Psoas muscle (tissue), 7 donors: ENCODE measurements at regions not wholly inside any gene's neighbourhood (a gene's known extent, or its start where the extent isn't known, plus 50 kb on each side); places are given as distances from the start of the nearest gene placed in this dataset.

Experiments used
- ATAC-seq, 4 donors: fragments of 200-7000 bp; cut with Tn5 transposase; one replicate each; pipeline ENCODE4 v1.9.1; 2020; ENCODE audit warnings: moderate library complexity in 3 of 4, mild to moderate bottlenecking in 2 of 4
- DNase-seq, 2 donors: peaks; one replicate each; pipeline ENCODE4 v3.0.0-alpha.2; 2020
- H3K27ac ChIP-seq: fragments of 200-600 bp; one replicate; pipeline ENCODE4 v1.8.0; 2022
- H3K27me3 ChIP-seq, 3 donors: fragments of 200-600 bp in 1 of 3; one replicate each; pipeline versions ENCODE4 v1.6.1 to v1.8.0; 2013 to 2022; ENCODE audit warnings: low read length in 2 of 3, mild to moderate bottlenecking in 2 of 3, moderate library complexity in 1 of 3; ENCODE audit not compliant: insufficient read depth in 3 of 3
- H3K36me3 ChIP-seq, 2 donors: fragments of 200-600 bp in 1 of 2; one replicate each; pipeline versions ENCODE4 v1.6.1 to v1.8.0; 2013 to 2022; ENCODE audit warnings: low read depth in 1 of 2, mild to moderate bottlenecking in 1 of 2, moderate library complexity in 1 of 2; ENCODE audit not compliant: insufficient read depth in 1 of 2
- H3K4me1 ChIP-seq: fragments of 200-600 bp; one replicate; pipeline ENCODE4 v1.8.0; 2022
- H3K4me3 ChIP-seq: fragments of 200-600 bp; one replicate; pipeline ENCODE4 v1.8.0; 2022; ENCODE audit warnings: mild to moderate bottlenecking
- H3K9me3 ChIP-seq: fragments of 200-600 bp; one replicate; pipeline ENCODE4 v1.8.0; 2022
- WGBS, 3 donors: extraction: QIAGEN DNeasy Blood & Tissue Kit; methylation state at CpG; one replicate each; pipeline versions ENCODE4 v1.1.6 to v1.1.7; 2013; 5-methylcytosine and 5-hydroxymethylcytosine counted together
- intact Hi-C, 2 donors: fragments of 100-400 bp; cut with DNase I; formaldehyde crosslinking; loops; one replicate each; pipeline versions ENCODE4 v1.11.0 to v1.14.2; 2022
- TF ChIP-seq, protein P1 (sequence below): fragments of 200-600 bp; IDR thresholded peaks from one replicate; pipeline ENCODE4 v1.8.0; 2022; ENCODE audit warnings: antibody characterized with exemption
- donor health status: healthy with polysubstance abuse.
- donor health status: DM: no; HTN: no; CAD: no; lungs with moderate emphysema.
- donor health status: Bipolar disorder and iron deficiency.
- donor health status: healthy.
- donor health status: DM: yes; HTN: yes; CAD: no.
- donor health status: DM: no; HTN: no; CAD: no.
- donor health status: DM: yes; HTN: yes; CAD: no.

DNA sequence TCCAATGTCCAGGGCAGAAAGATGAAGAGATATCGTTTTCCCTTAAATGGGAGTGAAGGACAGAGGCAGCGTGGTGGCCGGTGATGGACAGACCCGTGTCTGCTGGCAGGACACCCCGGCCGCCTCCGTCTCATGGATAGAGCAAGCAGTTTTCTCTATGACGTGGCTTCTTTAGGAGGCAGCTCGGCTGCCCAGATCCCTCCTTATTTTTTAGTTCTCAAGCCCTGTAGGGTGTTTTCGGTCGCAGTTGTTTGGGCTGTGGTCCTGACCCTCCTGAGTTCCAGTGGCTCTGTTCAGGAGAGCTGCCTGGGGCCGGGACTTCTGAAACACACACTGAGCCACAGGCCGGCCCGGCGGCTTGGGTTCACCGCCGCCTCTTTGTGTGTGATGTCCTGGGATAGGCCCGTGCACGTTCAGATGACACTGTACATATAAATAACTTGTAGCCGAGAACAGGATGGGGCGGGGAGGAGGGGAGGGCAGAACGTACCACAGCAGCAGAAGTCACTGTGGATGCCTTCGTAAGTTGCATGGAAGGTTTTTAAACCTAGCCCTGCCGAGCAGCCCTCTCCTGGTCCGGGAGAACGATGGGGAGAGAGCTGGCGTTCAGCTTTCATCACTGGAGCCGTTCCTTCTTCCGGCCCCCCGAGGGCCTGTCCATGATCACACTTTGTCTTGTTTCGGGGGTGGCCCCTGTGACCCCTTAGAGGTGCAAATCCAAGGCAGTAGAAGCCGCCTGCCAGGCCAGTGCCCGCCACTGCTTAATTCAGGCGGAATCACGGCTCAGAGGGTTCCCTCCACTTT is 65.2 kb downstream of the SIK1 start:
- WGBS, 3 donors = 8 to 22% (median 12%) methylated on average over 35 of the region's 35 CpGs
- peak overlapping the region; percentile 57 for H3K4me3 ChIP-seq
- no peaks in the 10 kb centered on the region for H3K36me3 ChIP-seq
- H3K27me3 ChIP-seq = peaks cover 0 to 9% (median 2%) of the 10 kb centered on the region in 3 donors
- H3K9me3 ChIP-seq = no peaks in the 10 kb centered on the region
- peaks cover 15% of the 10 kb centered on the region for H3K4me1 ChIP-seq
- intact Hi-C loops = no loop called here
- DNase-seq (peak; percentile 61 to 80), ATAC-seq (peak; percentile 87 to 92 (median 90))
- peak overlapping the region; percentile 91 for H3K27ac ChIP-seq
- TF ChIP-seq, protein P1, sequence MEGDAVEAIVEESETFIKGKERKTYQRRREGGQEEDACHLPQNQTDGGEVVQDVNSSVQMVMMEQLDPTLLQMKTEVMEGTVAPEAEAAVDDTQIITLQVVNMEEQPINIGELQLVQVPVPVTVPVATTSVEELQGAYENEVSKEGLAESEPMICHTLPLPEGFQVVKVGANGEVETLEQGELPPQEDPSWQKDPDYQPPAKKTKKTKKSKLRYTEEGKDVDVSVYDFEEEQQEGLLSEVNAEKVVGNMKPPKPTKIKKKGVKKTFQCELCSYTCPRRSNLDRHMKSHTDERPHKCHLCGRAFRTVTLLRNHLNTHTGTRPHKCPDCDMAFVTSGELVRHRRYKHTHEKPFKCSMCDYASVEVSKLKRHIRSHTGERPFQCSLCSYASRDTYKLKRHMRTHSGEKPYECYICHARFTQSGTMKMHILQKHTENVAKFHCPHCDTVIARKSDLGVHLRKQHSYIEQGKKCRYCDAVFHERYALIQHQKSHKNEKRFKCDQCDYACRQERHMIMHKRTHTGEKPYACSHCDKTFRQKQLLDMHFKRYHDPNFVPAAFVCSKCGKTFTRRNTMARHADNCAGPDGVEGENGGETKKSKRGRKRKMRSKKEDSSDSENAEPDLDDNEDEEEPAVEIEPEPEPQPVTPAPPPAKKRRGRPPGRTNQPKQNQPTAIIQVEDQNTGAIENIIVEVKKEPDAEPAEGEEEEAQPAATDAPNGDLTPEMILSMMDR = no peak

DNA sequence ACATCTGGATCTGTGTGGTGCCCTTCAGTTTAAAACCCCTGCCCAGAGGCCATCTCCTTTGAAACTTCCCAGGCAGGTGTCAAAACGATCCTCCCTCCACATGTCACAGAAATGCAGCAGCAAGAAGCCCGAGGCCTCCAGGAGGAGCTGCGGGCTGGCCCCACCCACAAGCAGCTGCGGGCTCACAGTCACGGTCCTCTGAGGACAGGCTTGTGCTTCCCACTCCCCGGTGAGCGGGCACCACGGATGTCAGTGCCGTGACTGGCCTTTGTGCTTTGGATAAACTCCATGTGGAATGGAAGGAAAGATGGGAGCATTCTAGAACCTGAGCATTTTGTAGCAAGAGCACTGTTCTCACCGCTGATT is 65.8 kb downstream of the SIK1 start:
- peaks cover 0 to 6% (median 2%) of the 10 kb centered on the region in 3 donors for H3K27me3 ChIP-seq
- H3K4me3 ChIP-seq = peak overlapping the region; percentile 57
- DNase-seq (peak; percentile 61 to 79), ATAC-seq (peak; percentile 69 to 80 (median 78))
- 8 to 20% (median 10%) methylated on average over 10 of the region's 10 CpGs for WGBS, 3 donors
- intact Hi-C loops = no loop called here
- TF ChIP-seq, protein P1 = no peak
- peaks cover 15% of the 10 kb centered on the region for H3K4me1 ChIP-seq
- H3K9me3 ChIP-seq = no peaks in the 10 kb centered on the region
- H3K36me3 ChIP-seq = no peaks in the 10 kb centered on the region
- H3K27ac ChIP-seq = peak overlapping the region; percentile 91

DNA sequence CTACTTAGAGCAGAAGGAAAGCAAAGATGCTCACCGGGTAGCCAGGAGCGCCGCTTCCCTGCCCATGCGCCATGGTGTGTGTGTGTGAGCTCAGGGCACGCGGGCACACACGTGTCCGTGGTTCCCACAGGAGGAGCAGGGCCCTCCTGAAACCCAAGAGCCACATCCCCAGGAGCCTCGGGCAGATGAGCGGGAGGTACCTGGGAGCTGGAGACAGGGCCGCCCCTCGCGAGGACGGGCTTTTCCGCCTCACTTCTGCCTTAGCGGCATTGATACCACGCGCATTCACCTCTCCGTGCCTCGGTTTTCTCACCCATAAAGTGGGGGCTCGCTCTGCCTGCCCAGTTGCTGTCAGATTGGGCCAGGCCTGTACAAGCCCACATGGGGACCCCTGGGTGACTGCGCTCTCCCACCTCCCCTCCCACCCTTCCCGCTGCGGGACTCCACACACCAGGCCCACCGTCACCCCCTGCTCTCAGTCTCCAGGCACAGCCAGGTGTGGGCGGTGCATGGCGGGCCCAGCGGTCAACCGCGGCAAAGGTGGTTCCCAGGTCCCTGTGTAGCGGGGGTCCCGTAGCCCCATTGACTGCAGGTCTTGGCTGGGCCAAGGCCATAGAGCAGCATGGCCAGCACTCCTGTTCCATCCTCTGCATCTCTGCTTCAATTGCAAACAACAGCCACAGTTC is 66.3 kb downstream of the SIK1 start:
- TF ChIP-seq, protein P1 = no peak
- DNase-seq = peak in 1 of 2 donors; percentile 48
- WGBS, 3 donors = 91 to 95% (median 93%) methylated on average over 32 of the region's 32 CpGs
- H3K27me3 ChIP-seq = peaks cover 0 to 6% (median 2%) of the 10 kb centered on the region in 3 donors
- peak overlapping the region; percentile 57 for H3K4me3 ChIP-seq
- H3K4me1 ChIP-seq = peaks cover 15% of the 10 kb centered on the region
- no peaks in the 10 kb centered on the region for H3K36me3 ChIP-seq
- peak overlapping the region; percentile 91 for H3K27ac ChIP-seq
- ATAC-seq = peak in 1 of 4 donors; percentile 1
- H3K9me3 ChIP-seq = no peaks in the 10 kb centered on the region
- intact Hi-C loops = no loop called here

DNA sequence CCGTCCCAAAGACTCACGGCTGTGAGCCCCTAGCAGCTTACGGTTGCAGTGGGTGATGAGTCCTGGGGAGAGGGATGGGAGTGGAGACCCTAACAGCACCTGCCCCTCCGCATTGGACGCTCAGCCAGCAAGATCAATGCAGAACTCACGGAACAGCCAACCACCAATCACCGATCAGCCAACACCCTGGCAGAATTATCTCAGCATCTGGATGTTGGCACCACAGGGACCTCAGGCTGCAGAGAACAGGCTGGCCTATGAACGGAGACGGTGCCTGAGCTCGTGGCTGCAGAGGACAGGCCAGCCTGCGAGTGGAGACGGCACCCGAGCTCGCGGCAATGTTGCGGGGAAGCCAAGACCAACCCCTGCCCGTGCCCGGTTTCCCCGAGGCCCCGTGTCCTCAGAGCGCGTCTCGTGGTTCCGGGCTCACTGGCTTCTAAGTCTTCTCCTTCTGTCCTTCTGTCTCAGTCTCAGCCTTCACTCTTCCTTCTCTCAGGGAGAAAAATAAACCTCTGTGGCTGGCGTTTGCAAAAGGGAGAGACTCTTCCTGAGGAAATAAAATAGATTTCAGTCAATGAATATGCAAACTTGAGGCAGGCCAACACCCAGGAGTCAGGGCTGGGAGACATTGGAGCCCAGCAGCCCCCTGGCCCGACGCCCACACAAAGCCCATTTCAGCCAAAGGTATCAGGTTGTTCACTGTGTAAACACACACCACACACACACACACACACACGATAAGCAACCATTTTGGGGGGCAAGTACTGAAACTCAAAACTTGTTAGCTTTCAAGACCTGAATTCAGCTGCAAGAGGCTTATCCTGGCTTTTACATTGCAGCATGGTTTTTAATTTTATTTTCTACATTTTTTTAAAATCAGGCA is 67.8 kb downstream of the SIK1 start:
- H3K9me3 ChIP-seq = no peaks in the 10 kb centered on the region
- H3K27ac ChIP-seq = no peak overlapping the region
- no peaks in the 10 kb centered on the region for H3K36me3 ChIP-seq
- 36 to 53% (median 46%) methylated on average over 28 of the region's 28 CpGs for WGBS, 3 donors
- H3K4me1 ChIP-seq = peaks cover 15% of the 10 kb centered on the region
- H3K4me3 ChIP-seq = no peak overlapping the region
- peaks cover 0 to 6% (median 2%) of the 10 kb centered on the region in 3 donors for H3K27me3 ChIP-seq
- no peak for ATAC-seq
- intact Hi-C loops = no loop called here
- TF ChIP-seq, protein P1 = no peak
- DNase-seq = no peak
